GM12878 (cell line): ENCODE measurements at regions not wholly inside any gene's neighbourhood (a gene's known extent, or its start where the extent isn't known, plus 50 kb on each side); places are given as distances from the start of the nearest gene placed in this dataset.

Experiments
- ATAC-seq: fragments of 200-7000 bp; cut with Tn5 transposase; 3 replicates; pipeline ENCODE4 v1.9.1; 2020; ENCODE audit warnings: mild to moderate bottlenecking, moderate library complexity
- BruUV-seq: library from RNA; stranded (reverse); fragments of 400-500 nt; replicated peaks from 2 replicates; lab custom pipeline; 2021; lab: Mats Ljungman, UMichigan
- CTCF ChIA-PET: fragments of 300-600 bp; sonication (Branson Sonifier 250); formaldehyde crosslinking; extraction: SDS; loops from one replicate; lab custom pipeline; 2021; ENCODE audit warnings: inconsistent platforms; lab: Yijun Ruan, JAX
- POLR2A ChIA-PET: fragments of 350-600 bp; formaldehyde crosslinking; extraction: SDS; loops from one replicate; lab custom pipeline; 2021; ENCODE audit warnings: inconsistent platforms; lab: Charles Lee
- RAD21 ChIA-PET: fragments of 300-600 bp; sonication (Branson Sonifier 250); formaldehyde crosslinking; loops from one replicate; lab custom pipeline; 2023; ENCODE audit warnings: antibody characterized with exemption; ENCODE audit not compliant: unreplicated experiment; lab: Charles Lee
- SMC1A ChIA-PET: fragments of 300-600 bp; sonication (Branson Sonifier 250); formaldehyde crosslinking; loops from one replicate; lab custom pipeline; 2023; ENCODE audit not compliant: unreplicated experiment, uncharacterized antibody; lab: Charles Lee
- DNase-seq: peaks from one replicate; pipeline ENCODE4 v3.0.0-alpha.2; 2011; ENCODE audit warnings: low read depth, low spot score
- FAIRE-seq: peaks from 3 replicates; lab custom pipeline; 2011; peaks lifted over from hg19 to GRCh38; lab: Jason Lieb, UNC
- H2AFZ ChIP-seq: 2 replicates; pipeline ENCODE4 v1.6.0; 2011; ENCODE audit warnings: low read depth, low read length, control low read depth; ENCODE audit not compliant: control insufficient read depth
- H3K27ac ChIP-seq: 2 replicates; pipeline ENCODE4 v1.5.1; 2011; ENCODE audit warnings: control low read depth; ENCODE audit not compliant: control insufficient read depth, insufficient read depth
- H3K27me3 ChIP-seq, 2 experiments: replicated peaks in 1 of 2; 2 replicates each; pipeline versions ENCODE4 v1.6.0 to v1.6.1; 2011; ENCODE audit warnings: low read length in 1 of 2; ENCODE audit not compliant: control insufficient read depth in 2 of 2, insufficient read depth in 2 of 2
- H3K36me3 ChIP-seq, 2 experiments: 2 replicates each; pipeline ENCODE4 v1.5.1; 2011; ENCODE audit warnings: low read length in 1 of 2; ENCODE audit not compliant: control insufficient read depth in 2 of 2, insufficient read depth in 2 of 2
- H3K4me1 ChIP-seq: 2 replicates; pipeline ENCODE4 v1.6.1; 2011; ENCODE audit warnings: mild to moderate bottlenecking, low read length, moderate library complexity, mixed read lengths; ENCODE audit not compliant: control insufficient read depth, insufficient read depth
- H3K4me2 ChIP-seq: 2 replicates; pipeline ENCODE4 v1.6.0; 2011; ENCODE audit warnings: control low read depth; ENCODE audit not compliant: control insufficient read depth, insufficient read depth
- H3K4me3 ChIP-seq: fragments of 200-600 bp; sonication (generic); 2 replicates; pipeline ENCODE4 v1.5.1; 2016
- H3K79me2 ChIP-seq: 2 replicates; pipeline ENCODE4 v1.6.0; 2011; ENCODE audit warnings: low read length; ENCODE audit not compliant: control insufficient read depth, insufficient read depth
- H3K9ac ChIP-seq: 2 replicates; pipeline ENCODE4 v1.8.0; 2011; ENCODE audit warnings: low read length, control low read depth, mixed read lengths; ENCODE audit not compliant: control insufficient read depth, insufficient read depth
- H3K9me3 ChIP-seq: replicated peaks from 3 replicates; pipeline ENCODE4 v1.5.1; 2011; ENCODE audit warnings: mild to moderate bottlenecking, low read length; ENCODE audit not compliant: control insufficient read depth, insufficient read depth
- H4K20me1 ChIP-seq: 2 replicates; pipeline ENCODE4 v1.6.0; 2011; ENCODE audit not compliant: control insufficient read depth, insufficient read depth
- BHLHE40 ChIP-seq, 2 experiments: fragments of 450-650 bp in 1 of 2; IDR thresholded peaks; 2 replicates each; pipeline ENCODE4 v1.6.1; 2011 to 2017; ENCODE audit warnings: low read depth in 2 of 2, borderline replicate concordance in 1 of 2, improper control_type of control experiment in 1 of 2, low read length in 1 of 2, mild to moderate bottlenecking in 1 of 2
- FOXK2 ChIP-seq: fragments of 450-650 bp; IDR thresholded peaks from 2 replicates; pipeline ENCODE4 v1.6.1; 2017; ENCODE audit warnings: mild to moderate bottlenecking, moderate library complexity
- HDGF ChIP-seq: fragments of 450-650 bp; IDR thresholded peaks from 2 replicates; pipeline ENCODE4 v1.6.1; 2016; ENCODE audit warnings: antibody characterized with exemption
- IKZF1 ChIP-seq: fragments of 450-650 bp; conservative IDR thresholded peaks from 2 replicates; pipeline ENCODE4 v1.6.1; 2017; ENCODE audit warnings: antibody characterized with exemption, mild to moderate bottlenecking
- IKZF2 ChIP-seq, 2 experiments: fragments of 450-650 bp; IDR thresholded peaks; 2 replicates each; pipeline ENCODE4 v1.6.1; 2017; ENCODE audit warnings: mild to moderate bottlenecking in 2 of 2, moderate library complexity in 2 of 2
- PAX5 ChIP-seq: IDR thresholded peaks from 2 replicates; pipeline ENCODE4 v1.6.1; 2011; ENCODE audit warnings: low read depth, low read length, borderline replicate concordance
- PRDM15 ChIP-seq: fragments of 450-650 bp; formaldehyde crosslinking; IDR thresholded peaks from 2 replicates; pipeline ENCODE4 v1.4.0; 2020; ENCODE audit warnings: mild to moderate bottlenecking, moderate library complexity
- RELB ChIP-seq: fragments of 450-650 bp; IDR thresholded peaks from 2 replicates; pipeline ENCODE4 v1.6.1; 2017; ENCODE audit warnings: low read depth, mild to moderate bottlenecking, moderate library complexity
- RFX5 ChIP-seq: IDR thresholded peaks from 2 replicates; pipeline ENCODE4 v1.6.1; 2011; ENCODE audit warnings: low read depth, low read length, improper control_type of control experiment
- SREBF2 ChIP-seq: IDR thresholded peaks from 2 replicates; pipeline ENCODE4 v1.6.1; 2012; ENCODE audit warnings: mild to moderate bottlenecking, low read length
- SUZ12 ChIP-seq: fragments of 200-600 bp; sonication (generic); IDR thresholded peaks from one replicate; pipeline ENCODE4 v1.6.1; 2018; ENCODE audit warnings: antibody characterized with exemption, mild to moderate bottlenecking; ENCODE audit not compliant: unreplicated experiment
- TAF1 ChIP-seq: IDR thresholded peaks from 2 replicates; pipeline ENCODE4 v1.6.1; 2011; ENCODE audit warnings: mild to moderate bottlenecking, low read depth, low read length, borderline replicate concordance
- TCF3 ChIP-seq: IDR thresholded peaks from 2 replicates; pipeline ENCODE4 v1.6.1; 2012; ENCODE audit warnings: low read depth, mild to moderate bottlenecking, low read length, borderline replicate concordance; ENCODE audit not compliant: insufficient read depth
- ZBTB11 ChIP-seq: fragments of 450-650 bp; formaldehyde crosslinking; IDR thresholded peaks from 2 replicates; pipeline ENCODE4 v1.5.0; 2022; ENCODE audit warnings: mild to moderate bottlenecking, missing genetic modification characterization
- WGBS: methylation state at CpG from one replicate; pipeline ENCODE4 v1.1.6; 2016; ENCODE audit warnings: low lambda C conversion rate; ENCODE audit not compliant: insufficient replicate concordance, insufficient coverage; ENCODE audit errors: missing lambda C conversion rate; 5-methylcytosine and 5-hydroxymethylcytosine counted together
- in situ Hi-C: fragments of 300-500 bp; cut with MboI; formaldehyde crosslinking; loops from 9 replicates; pipeline ENCODE4 v1.14.3; 2018; ENCODE audit warnings: mixed read lengths
- intact Hi-C: fragments of 100-400 bp; cut with micrococcal nuclease; formaldehyde crosslinking; loops from one replicate; pipeline ENCODE4 v1.14.2; 2022; ENCODE audit not compliant: unreplicated experiment

GRCh38 chr2:74053959-74054715 lies 69.4 kb downstream of the TET3 start:
- in situ Hi-C loops: no loop called here
- ChIA-PET POLR2A (interaction anchor here (1.6 to 3.7 kb wide), 2 partner anchors 11 to 13 kb away, joined by 4 to 16 read pairs; no protein-coding TSS in a partner anchor), CTCF (interaction anchor here (0.9 to 2.4 kb wide), 4 partner anchors 28 to 226 kb away, joined by 3 to 7 read pairs (median 5); partner anchors contain the start of gene STAMBP), SMC1A (interaction anchor here (1.0 to 3.9 kb wide), 5 partner anchors 16 to 226 kb away, joined by 3 to 17 read pairs (median 4); partner anchors contain the start of gene STAMBP), RAD21 (interaction anchor here (1.0 to 1.8 kb wide), 3 partner anchors 10 to 37 kb away, joined by 3 to 7 read pairs (median 3); no protein-coding TSS in a partner anchor)
- no peak for FAIRE-seq
- intact Hi-C loops: no loop called here
- peaks cover 49% of the 10 kb centered on the region for H3K79me2 ChIP-seq
- H4K20me1 ChIP-seq: no peaks in the 10 kb centered on the region
- H3K27ac ChIP-seq: no peak overlapping the region
- H3K9ac ChIP-seq: no peak overlapping the region
- peaks cover 3 to 25% of the 10 kb centered on the region in 2 experiments; a peak in 3 of 4 replicates for H3K36me3 ChIP-seq
- H3K27me3 ChIP-seq: no peaks in the 10 kb centered on the region
- BruUV-seq: no TSS peak
- DNase-seq: no peak
- no peak for ATAC-seq
- H3K9me3 ChIP-seq: no peaks in the 10 kb centered on the region
- H2AFZ ChIP-seq: no peak overlapping the region
- WGBS: 89% methylated on average over 4 of the region's 4 CpGs
- no peak overlapping the region for H3K4me2 ChIP-seq
- H3K4me3 ChIP-seq: no peak overlapping the region
- peaks cover 19% of the 10 kb centered on the region for H3K4me1 ChIP-seq
- TF ChIP-seq HDGF (no peak), SUZ12 (no peak), PRDM15 (CRISPR knock-in tag) (no peak), IKZF1 (no peak), RFX5 (no peak), TCF3 (no peak), SREBF2 (no peak), FOXK2 (no peak), RELB (no peak), TAF1 (no peak), BHLHE40 (IDR thresholded peaks at IDR 0.05; ENCODE audit: borderline replicate concordance in 1 of 2, low read depth in 2 of 2, low read length in 1 of 2) (no peak), ZBTB11 (no peak), IKZF2 (IDR thresholded peaks at IDR 0.05) (no peak), PAX5 (no peak)
